OCI-LY1 (cell line): ENCODE measurements at regions not wholly inside any gene's neighbourhood (a gene's known extent, or its start where the extent isn't known, plus 50 kb on each side); places are given as distances from the start of the nearest gene placed in this dataset.

Source experiments
- H2AFZ ChIP-seq: fragments of 200-600 bp; sonication (generic), shearing (Covaris generic); 2 replicates; pipeline ENCODE4 v1.6.0; 2014; ENCODE audit warnings: antibody characterized with exemption, mild to moderate bottlenecking, low read length
- H3F3A ChIP-seq: fragments of 200-600 bp; sonication (generic), shearing (Covaris generic); 2 replicates; pipeline ENCODE4 v1.6.0; 2014; ENCODE audit warnings: mild to moderate bottlenecking, antibody characterized with exemption, low read length, moderate library complexity; ENCODE audit not compliant: insufficient read depth
- H3K27ac ChIP-seq: fragments of 200-600 bp; sonication (generic); 2 replicates; pipeline ENCODE4 v1.5.1; 2014; ENCODE audit warnings: low read length, mixed run types, mild to moderate bottlenecking, low read depth; ENCODE audit not compliant: poor library complexity, severe bottlenecking
- H3K27me3 ChIP-seq: fragments of 200-600 bp; sonication (generic); 2 replicates; pipeline ENCODE4 v1.6.0; 2014; ENCODE audit warnings: antibody characterized with exemption, mild to moderate bottlenecking, low read length, moderate library complexity; ENCODE audit not compliant: insufficient read depth
- H3K36me3 ChIP-seq: fragments of 200-600 bp; sonication (generic); 2 replicates; pipeline ENCODE4 v1.6.1; 2014; ENCODE audit warnings: mild to moderate bottlenecking, antibody characterized with exemption, low read length, moderate library complexity, mixed read lengths; ENCODE audit not compliant: insufficient read depth
- H3K4me1 ChIP-seq: fragments of 200-600 bp; sonication (generic); 2 replicates; pipeline ENCODE4 v1.5.1; 2014; ENCODE audit warnings: mild to moderate bottlenecking, low read length, moderate library complexity; ENCODE audit not compliant: insufficient read depth, severe bottlenecking
- H3K4me2 ChIP-seq: fragments of 200-600 bp; sonication (generic), shearing (Covaris generic); 2 replicates; pipeline ENCODE4 v1.6.1; 2014; ENCODE audit warnings: low read length
- H3K4me3 ChIP-seq: fragments of 200-600 bp; sonication (generic); 2 replicates; pipeline ENCODE4 v1.5.1; 2014; ENCODE audit warnings: low read length, low read depth, mild to moderate bottlenecking, mixed read lengths; ENCODE audit not compliant: poor library complexity, severe bottlenecking
- H3K79me2 ChIP-seq: fragments of 200-600 bp; shearing (Covaris generic); 2 replicates; pipeline ENCODE4 v1.6.1; 2016; ENCODE audit warnings: mixed run types, low read length, mixed read lengths; ENCODE audit not compliant: insufficient read depth
- H3K9ac ChIP-seq: fragments of 200-600 bp; sonication (generic), shearing (Covaris generic); 2 replicates; pipeline ENCODE4 v1.6.1; 2014; ENCODE audit warnings: mild to moderate bottlenecking, low read length, mixed read lengths
- H3K9me2 ChIP-seq: fragments of 200-600 bp; sonication (generic), shearing (Covaris generic); 2 replicates; pipeline ENCODE4 v1.6.1; 2014; ENCODE audit warnings: low read depth, mild to moderate bottlenecking, low read length, mixed read lengths
- H3K9me3 ChIP-seq: fragments of 200-600 bp; shearing (Covaris generic); 2 replicates; pipeline ENCODE4 v1.6.1; 2014; ENCODE audit warnings: low read length, mixed read lengths
- H4K20me1 ChIP-seq: fragments of 200-600 bp; sonication (generic), shearing (Covaris generic); 2 replicates; pipeline ENCODE4 v1.6.0; 2016; ENCODE audit warnings: mild to moderate bottlenecking, low read length; ENCODE audit not compliant: insufficient read depth
- EZH2 ChIP-seq: fragments of 200-600 bp; sonication (generic), shearing (Covaris generic); IDR thresholded peaks from 2 replicates; pipeline ENCODE4 v1.8.0; 2017; ENCODE audit warnings: borderline replicate concordance, mixed run types, mild to moderate bottlenecking, antibody characterized with exemption, low read length, moderate library complexity, mixed read lengths
- TF ChIP-seq, protein P1 (sequence below): fragments of 200-600 bp; sonication (generic), shearing (Covaris generic); IDR thresholded peaks from 2 replicates; pipeline ENCODE4 v1.5.1; 2017; ENCODE audit warnings: mild to moderate bottlenecking, antibody characterized with exemption, low read length, moderate library complexity, mixed read lengths

DNA sequence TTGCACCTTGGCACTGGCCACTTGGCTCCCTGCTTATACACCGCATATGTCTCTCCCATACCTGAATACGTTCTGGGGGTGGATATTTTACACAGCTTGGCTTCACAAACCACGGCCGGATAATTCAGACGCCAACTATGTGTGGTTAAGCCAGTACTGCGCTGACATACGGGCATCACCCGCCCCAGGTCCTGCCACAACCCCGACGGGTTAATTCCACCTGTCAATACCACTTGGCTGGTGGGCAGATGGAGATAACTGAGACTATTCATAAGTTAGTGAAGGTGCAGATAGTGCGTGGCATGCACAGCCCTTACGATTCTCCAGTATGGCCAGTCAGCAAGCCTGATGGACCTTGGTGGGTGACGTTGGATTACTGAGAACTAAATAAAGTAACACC, 696.3 kb upstream of the AGA start:
- no peaks in the 10 kb centered on the region for H3K4me1 ChIP-seq
- H2AFZ ChIP-seq = no peak overlapping the region
- H3K9ac ChIP-seq = no peak overlapping the region
- no peak overlapping the region for H3K4me2 ChIP-seq
- H3K79me2 ChIP-seq = no peaks in the 10 kb centered on the region
- H3F3A ChIP-seq = no peaks in the 10 kb centered on the region
- H3K4me3 ChIP-seq = no peak overlapping the region
- no peak for TF ChIP-seq EZH2
- TF ChIP-seq, protein P1, sequence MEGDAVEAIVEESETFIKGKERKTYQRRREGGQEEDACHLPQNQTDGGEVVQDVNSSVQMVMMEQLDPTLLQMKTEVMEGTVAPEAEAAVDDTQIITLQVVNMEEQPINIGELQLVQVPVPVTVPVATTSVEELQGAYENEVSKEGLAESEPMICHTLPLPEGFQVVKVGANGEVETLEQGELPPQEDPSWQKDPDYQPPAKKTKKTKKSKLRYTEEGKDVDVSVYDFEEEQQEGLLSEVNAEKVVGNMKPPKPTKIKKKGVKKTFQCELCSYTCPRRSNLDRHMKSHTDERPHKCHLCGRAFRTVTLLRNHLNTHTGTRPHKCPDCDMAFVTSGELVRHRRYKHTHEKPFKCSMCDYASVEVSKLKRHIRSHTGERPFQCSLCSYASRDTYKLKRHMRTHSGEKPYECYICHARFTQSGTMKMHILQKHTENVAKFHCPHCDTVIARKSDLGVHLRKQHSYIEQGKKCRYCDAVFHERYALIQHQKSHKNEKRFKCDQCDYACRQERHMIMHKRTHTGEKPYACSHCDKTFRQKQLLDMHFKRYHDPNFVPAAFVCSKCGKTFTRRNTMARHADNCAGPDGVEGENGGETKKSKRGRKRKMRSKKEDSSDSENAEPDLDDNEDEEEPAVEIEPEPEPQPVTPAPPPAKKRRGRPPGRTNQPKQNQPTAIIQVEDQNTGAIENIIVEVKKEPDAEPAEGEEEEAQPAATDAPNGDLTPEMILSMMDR = no peak
- no peak overlapping the region for H3K27ac ChIP-seq
- H3K27me3 ChIP-seq = no peaks in the 10 kb centered on the region
- H3K9me2 ChIP-seq = no peaks in the 10 kb centered on the region
- no peaks in the 10 kb centered on the region for H4K20me1 ChIP-seq
- H3K9me3 ChIP-seq = no peaks in the 10 kb centered on the region
- no peaks in the 10 kb centered on the region for H3K36me3 ChIP-seq

DNA sequence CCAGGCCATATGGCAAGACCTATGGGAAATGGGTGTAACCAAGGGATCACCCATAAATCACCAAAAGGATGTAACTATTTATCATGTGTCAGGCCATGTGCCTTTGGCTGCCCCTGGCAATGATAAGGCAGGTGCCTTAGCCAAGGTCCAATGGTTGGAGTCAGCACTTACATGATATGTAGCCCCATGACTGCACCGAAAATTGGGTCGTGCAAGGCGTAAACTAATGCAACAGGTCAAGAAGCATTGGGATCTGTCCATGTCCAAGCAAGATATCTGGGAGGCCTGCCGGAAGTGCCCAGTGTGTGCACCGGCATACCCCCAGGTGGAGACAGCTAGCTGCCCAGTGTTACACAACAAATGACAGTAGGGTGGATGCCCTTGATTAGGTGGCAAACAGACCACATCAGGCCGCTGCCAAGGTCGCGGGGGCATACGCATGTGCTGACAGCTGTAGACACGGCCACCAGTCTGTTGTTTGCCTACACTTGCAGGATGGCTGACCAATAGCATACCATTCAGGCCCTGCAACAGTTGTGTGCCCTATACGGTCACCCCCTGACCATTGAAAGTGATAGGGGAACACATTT, 698.2 kb upstream of the AGA start:
- Histone ChIP-seq H3K79me2 (no peaks in the 10 kb centered on the region), H3K9me3 (no peaks in the 10 kb centered on the region), H3K36me3 (no peaks in the 10 kb centered on the region), H3K27me3 (no peaks in the 10 kb centered on the region), H4K20me1 (no peaks in the 10 kb centered on the region), H3K27ac (no peak overlapping the region), H3K9ac (no peak overlapping the region), H3K4me2 (no peak overlapping the region), H3K9me2 (no peaks in the 10 kb centered on the region), H3K4me3 (no peak overlapping the region), H2AFZ (no peak overlapping the region), H3K4me1 (no peaks in the 10 kb centered on the region), H3F3A (no peaks in the 10 kb centered on the region)
- TF ChIP-seq, protein P1 = no peak
- no peak for TF ChIP-seq EZH2

DNA sequence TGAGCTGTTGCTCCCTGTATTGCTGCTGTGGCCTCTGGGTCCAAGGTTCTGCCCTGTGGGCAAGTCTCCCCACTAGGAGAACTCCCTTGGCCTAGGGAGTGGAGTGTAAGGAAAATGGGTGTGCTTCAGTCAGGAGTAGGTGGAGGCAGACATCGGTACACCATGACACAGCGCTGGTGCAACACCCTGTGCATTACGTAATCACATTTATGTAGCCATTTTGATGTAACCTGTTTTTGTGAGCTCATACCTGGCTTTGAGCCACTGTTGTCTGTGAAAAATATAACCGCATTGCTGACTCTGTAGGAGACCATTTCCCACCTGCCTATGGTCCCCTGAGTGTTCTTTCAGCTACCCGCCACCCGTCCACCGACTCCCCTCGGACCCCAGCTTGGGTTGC, 700.5 kb upstream of the AGA start:
- no peaks in the 10 kb centered on the region for H3K4me1 ChIP-seq
- no peak for TF ChIP-seq EZH2
- TF ChIP-seq, protein P1 = no peak
- H3K27me3 ChIP-seq = no peaks in the 10 kb centered on the region
- no peaks in the 10 kb centered on the region for H4K20me1 ChIP-seq
- H3K79me2 ChIP-seq = no peaks in the 10 kb centered on the region
- H3K36me3 ChIP-seq = no peaks in the 10 kb centered on the region
- no peaks in the 10 kb centered on the region for H3K9me2 ChIP-seq
- H3K9me3 ChIP-seq = no peaks in the 10 kb centered on the region
- no peak overlapping the region for H2AFZ ChIP-seq
- no peak overlapping the region for H3K27ac ChIP-seq
- no peak overlapping the region for H3K9ac ChIP-seq
- H3K4me2 ChIP-seq = no peak overlapping the region
- no peaks in the 10 kb centered on the region for H3F3A ChIP-seq
- H3K4me3 ChIP-seq = no peak overlapping the region
